HepG2 (cell line): ENCODE measurements at regions not wholly inside any gene's neighbourhood (a gene's known extent, or its start where the extent isn't known, plus 50 kb on each side); places are given as distances from the start of the nearest gene placed in this dataset.

Source experiments
- ATAC-seq: fragments of 200-7000 bp; cut with Tn5 transposase; 3 replicates; pipeline ENCODE4 v1.9.1; 2020; ENCODE audit warnings: mild to moderate bottlenecking, moderate library complexity
- BruUV-seq: library from RNA; stranded (reverse); fragments of 400-500 nt; replicated peaks from 2 replicates; lab custom pipeline; 2021; lab: Mats Ljungman, UMichigan
- CTCF ChIA-PET: fragments of 300-600 bp; formaldehyde crosslinking; extraction: SDS; loops from one replicate; lab custom pipeline; 2021; ENCODE audit warnings: low total read pairs, inconsistent platforms, low intra/inter-chr PET ratio; lab: Yijun Ruan, JAX
- POLR2A ChIA-PET: fragments of 350-600 bp; sonication (Branson Sonifier 250); formaldehyde crosslinking; loops from one replicate; lab custom pipeline; 2020; ENCODE audit warnings: antibody characterized with exemption, inconsistent platforms; lab: Yijun Ruan, JAX
- DNase-seq: peaks from one replicate; pipeline ENCODE4 v3.0.0-alpha.2; 2015; ENCODE audit warnings: low spot score
- FAIRE-seq: peaks from 3 replicates; lab custom pipeline; 2011; peaks lifted over from hg19 to GRCh38; lab: Jason Lieb, UNC
- H2AFZ ChIP-seq: one replicate; pipeline ENCODE4 v1.6.1; 2011; ENCODE audit warnings: low read length, inconsistent platforms
- H3K27ac ChIP-seq: fragments of 300-600 bp; 3 replicates; pipeline ENCODE4 v1.8.0; 2011; ENCODE audit warnings: mixed run types, mild to moderate bottlenecking, mixed read lengths, low read length, inconsistent platforms; ENCODE audit not compliant: insufficient read depth; ENCODE audit errors: extremely low read length
- H3K27me3 ChIP-seq, 2 experiments: fragments of 200-600 bp in 1 of 2; 2 replicates in 1 of 2; 3 replicates in 1 of 2; pipeline versions ENCODE4 v1.6.0 to v1.8.0; 2011; ENCODE audit warnings: low read length in 2 of 2, mild to moderate bottlenecking in 2 of 2, moderate library complexity in 2 of 2, inconsistent platforms in 1 of 2; ENCODE audit not compliant: insufficient read depth in 2 of 2, control insufficient read depth in 1 of 2
- H3K36me3 ChIP-seq, 2 experiments: fragments of 200-600 bp in 1 of 2; replicated peaks in 1 of 2; 2 replicates in 1 of 2; 3 replicates in 1 of 2; pipeline versions ENCODE4 v1.5.1 to v1.8.0; 2011; ENCODE audit warnings: low read length in 2 of 2, inconsistent platforms in 1 of 2; ENCODE audit not compliant: insufficient read depth in 2 of 2, control insufficient read depth in 1 of 2
- H3K4me1 ChIP-seq: 2 replicates; pipeline ENCODE4 v1.5.1; 2012; ENCODE audit warnings: low read length, inconsistent platforms; ENCODE audit not compliant: insufficient read depth
- H3K4me2 ChIP-seq: 2 replicates; pipeline ENCODE4 v1.6.0; 2011; ENCODE audit warnings: low read depth, low read length, inconsistent platforms
- H3K4me3 ChIP-seq, 3 experiments: fragments of 200-600 bp in 1 of 3; sonication (generic), shearing (Covaris generic) in 1 of 3; replicated peaks in 1 of 3; 2 replicates each; pipeline ENCODE4 v1.5.1; 2011 to 2016; ENCODE audit warnings: low read length in 3 of 3, inconsistent platforms in 2 of 3, low read depth in 2 of 3, mild to moderate bottlenecking in 2 of 3, control low read depth in 1 of 3, mixed read lengths in 1 of 3; ENCODE audit not compliant: insufficient read depth in 1 of 3
- H3K79me2 ChIP-seq: one replicate; pipeline ENCODE4 v1.6.1; 2011; ENCODE audit warnings: low read length, inconsistent platforms; ENCODE audit not compliant: insufficient read depth
- H3K9ac ChIP-seq: 2 replicates; pipeline ENCODE4 v1.6.0; 2011; ENCODE audit warnings: mild to moderate bottlenecking, low read depth, low read length, inconsistent platforms; ENCODE audit not compliant: insufficient read depth
- H3K9me3 ChIP-seq: 2 replicates; pipeline ENCODE4 v1.5.1; 2012; ENCODE audit warnings: mild to moderate bottlenecking, low read length
- H4K20me1 ChIP-seq: 2 replicates; pipeline ENCODE4 v1.6.0; 2011; ENCODE audit warnings: inconsistent platforms, mild to moderate bottlenecking, low read length, moderate library complexity; ENCODE audit not compliant: insufficient read depth
- HMGA1 ChIP-seq: sonication (generic); formaldehyde crosslinking; conservative IDR thresholded peaks from 2 replicates; pipeline ENCODE4 v1.4.0; 2020; ENCODE audit warnings: missing genetic modification reagents
- SRSF4 ChIP-seq: fragments of 200-400 bp; formaldehyde crosslinking; IDR thresholded peaks from one replicate; pipeline ENCODE4 v1.6.1; 2018; ENCODE audit warnings: mild to moderate bottlenecking, low read depth, low read length, moderate library complexity; ENCODE audit not compliant: poor library complexity, severe bottlenecking
- SRY ChIP-seq: sonication (generic); formaldehyde crosslinking; IDR thresholded peaks from 2 replicates; pipeline ENCODE4 v1.8.0; 2022; ENCODE audit warnings: mild to moderate bottlenecking, missing genetic modification reagents
- ZNF260 ChIP-seq: sonication (generic); formaldehyde crosslinking; IDR thresholded peaks from 2 replicates; pipeline ENCODE4 v1.4.0; 2020; ENCODE audit warnings: missing genetic modification reagents, low read depth, mild to moderate bottlenecking, borderline replicate concordance
- ZNF329 ChIP-seq: sonication (generic); formaldehyde crosslinking; IDR thresholded peaks from 2 replicates; pipeline ENCODE4 v1.9.0; 2021; ENCODE audit warnings: low read depth, mild to moderate bottlenecking, missing genetic modification reagents
- ZNF766 ChIP-seq: sonication (generic); formaldehyde crosslinking; IDR thresholded peaks from 2 replicates; pipeline ENCODE4 v1.5.0; 2020; ENCODE audit warnings: missing genetic modification reagents, borderline replicate concordance
- ZNF816 ChIP-seq: sonication (generic); formaldehyde crosslinking; IDR thresholded peaks from 2 replicates; pipeline ENCODE4 v1.8.0; 2022; ENCODE audit warnings: missing genetic modification reagents, mild to moderate bottlenecking, borderline replicate concordance
- WGBS: methylation state at CpG from one replicate; pipeline ENCODE4 v1.1.6; 2017; ENCODE audit warnings: low lambda C conversion rate; 5-methylcytosine and 5-hydroxymethylcytosine counted together
- in situ Hi-C: cut with HindIII; loops from 2 replicates; pipeline ENCODE4 v1.10.0; 2017; ENCODE audit warnings: low pct_unique_long_range_greater_than_20kb; ENCODE audit not compliant: extremely low pct_ligation_motif_present
- intact Hi-C: fragments of 100-400 bp; cut with micrococcal nuclease; formaldehyde crosslinking; loops from one replicate; pipeline ENCODE4 v1.10.0; 2022; ENCODE audit not compliant: unreplicated experiment
- TF ChIP-seq, protein P1 (sequence below): IDR thresholded peaks from 2 replicates; pipeline ENCODE4 v1.6.1; 2016; ENCODE audit warnings: mild to moderate bottlenecking, missing biosample characterization, missing genetic modification reagents
- TF ChIP-seq, protein P2 (sequence below), 2 experiments: sonication (generic) in 1 of 2; formaldehyde crosslinking in 1 of 2; IDR thresholded peaks; 2 replicates each; pipeline versions ENCODE4 v1.4.0 to v1.6.1; 2016 to 2020; ENCODE audit warnings: borderline replicate concordance in 1 of 2, low read depth in 1 of 2, mild to moderate bottlenecking in 1 of 2, missing genetic modification reagents in 1 of 2

DNA sequence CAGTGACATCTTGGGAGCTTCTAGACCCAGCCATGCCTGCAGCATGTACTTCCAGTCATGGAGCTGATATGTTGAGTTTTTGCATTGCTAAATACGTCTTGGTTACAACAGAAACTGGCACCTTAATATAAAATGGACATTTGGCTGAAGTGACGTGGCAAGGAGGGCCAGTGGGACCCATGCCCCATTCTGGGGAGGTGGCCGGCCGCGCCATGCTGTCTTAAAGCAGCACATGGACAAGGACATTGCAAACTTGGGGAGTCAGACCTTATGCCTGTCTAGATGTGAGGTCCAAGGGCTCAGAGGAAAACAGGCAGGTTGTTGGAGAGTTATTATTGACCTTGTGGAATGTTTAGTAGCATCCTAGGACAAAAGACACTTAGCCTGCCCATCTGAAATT, 588.0 kb upstream of the CDH4 start:
- intact Hi-C loops = no loop called here
- FAIRE-seq (no peak), ATAC-seq (no peak), DNase-seq (no peak)
- Histone ChIP-seq H3K9me3 (peaks cover 59% of the 10 kb centered on the region), H3K27me3 (no peaks in the 10 kb centered on the region), H2AFZ (no peak overlapping the region), H3K4me3 (no peak overlapping the region), H4K20me1 (no peaks in the 10 kb centered on the region), H3K4me1 (no peaks in the 10 kb centered on the region), H3K79me2 (no peaks in the 10 kb centered on the region), H3K4me2 (no peak overlapping the region), H3K36me3 (no peaks in the 10 kb centered on the region), H3K9ac (no peak overlapping the region), H3K27ac (no peak overlapping the region)
- BruUV-seq = no TSS peak
- ChIA-PET CTCF (no interaction called here), POLR2A (no interaction called here)
- WGBS = 12% methylated on average over 5 of the region's 5 CpGs
- TF ChIP-seq ZNF766 (no peak), ZNF329 (no peak), ZNF816 (CRISPR knock-in tag) (no peak), SRSF4 (no peak), ZNF260 (no peak), SRY (CRISPR knock-in tag) (no peak), HMGA1 (CRISPR knock-in tag) (no peak)
- TF ChIP-seq, protein P1, sequence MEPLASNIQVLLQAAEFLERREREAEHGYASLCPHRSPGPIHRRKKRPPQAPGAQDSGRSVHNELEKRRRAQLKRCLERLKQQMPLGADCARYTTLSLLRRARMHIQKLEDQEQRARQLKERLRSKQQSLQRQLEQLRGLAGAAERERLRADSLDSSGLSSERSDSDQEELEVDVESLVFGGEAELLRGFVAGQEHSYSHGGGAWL (CRISPR knock-in tag) = no peak
- TF ChIP-seq, protein P2, sequence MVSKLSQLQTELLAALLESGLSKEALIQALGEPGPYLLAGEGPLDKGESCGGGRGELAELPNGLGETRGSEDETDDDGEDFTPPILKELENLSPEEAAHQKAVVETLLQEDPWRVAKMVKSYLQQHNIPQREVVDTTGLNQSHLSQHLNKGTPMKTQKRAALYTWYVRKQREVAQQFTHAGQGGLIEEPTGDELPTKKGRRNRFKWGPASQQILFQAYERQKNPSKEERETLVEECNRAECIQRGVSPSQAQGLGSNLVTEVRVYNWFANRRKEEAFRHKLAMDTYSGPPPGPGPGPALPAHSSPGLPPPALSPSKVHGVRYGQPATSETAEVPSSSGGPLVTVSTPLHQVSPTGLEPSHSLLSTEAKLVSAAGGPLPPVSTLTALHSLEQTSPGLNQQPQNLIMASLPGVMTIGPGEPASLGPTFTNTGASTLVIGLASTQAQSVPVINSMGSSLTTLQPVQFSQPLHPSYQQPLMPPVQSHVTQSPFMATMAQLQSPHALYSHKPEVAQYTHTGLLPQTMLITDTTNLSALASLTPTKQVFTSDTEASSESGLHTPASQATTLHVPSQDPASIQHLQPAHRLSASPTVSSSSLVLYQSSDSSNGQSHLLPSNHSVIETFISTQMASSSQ (IDR thresholded peaks at IDR 0.05; ENCODE audit: low read depth) = no peak
- TF ChIP-seq, protein P2 (CRISPR knock-in tag; IDR thresholded peaks at IDR 0.05; ENCODE audit: borderline replicate concordance) = no peak
- in situ Hi-C loops = no loop called here
